ENCODE measurements at regions not wholly inside any gene's neighbourhood (a gene's known extent, or its start where the extent isn't known, plus 50 kb on each side); places are given as distances from the start of the nearest gene placed in this dataset.
A peak's percentile ranks its signal among the peaks of the same experiment; 100 is the strongest.

- DNase-seq, result no peak
Measured at GRCh38 chr13:73419186-73419585, 360.4 kb downstream of the KLF5 start.

DNA sequence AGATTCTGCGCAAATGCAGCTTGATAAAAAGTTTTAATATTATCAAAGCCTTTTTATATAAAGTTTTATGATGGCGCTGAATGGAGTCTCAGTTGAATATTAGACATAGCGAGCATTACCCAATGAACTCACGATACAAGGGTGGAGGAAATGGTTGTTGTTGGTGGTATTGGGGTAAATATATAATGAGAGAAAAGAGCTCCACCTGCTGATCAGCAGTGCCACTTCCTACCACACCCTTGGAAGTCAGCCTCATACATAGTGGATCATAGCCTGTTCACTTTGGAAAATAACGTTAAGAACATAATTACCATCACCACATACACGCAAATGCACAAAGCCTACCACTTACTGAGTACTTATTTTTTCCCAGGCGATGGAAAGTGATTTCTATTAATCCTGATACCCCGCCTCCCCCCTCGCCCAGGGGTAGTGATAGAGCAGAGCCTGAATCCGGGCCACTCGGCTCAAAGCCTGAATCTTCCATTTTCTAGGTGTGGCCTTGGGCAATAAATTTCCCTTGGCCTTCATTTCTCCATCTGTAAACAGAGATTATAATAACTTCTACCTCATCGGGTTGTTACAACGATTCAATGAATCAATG lies 358.3 kb downstream of the KLF5 start:
- no peak for DNase-seq

DNA sequence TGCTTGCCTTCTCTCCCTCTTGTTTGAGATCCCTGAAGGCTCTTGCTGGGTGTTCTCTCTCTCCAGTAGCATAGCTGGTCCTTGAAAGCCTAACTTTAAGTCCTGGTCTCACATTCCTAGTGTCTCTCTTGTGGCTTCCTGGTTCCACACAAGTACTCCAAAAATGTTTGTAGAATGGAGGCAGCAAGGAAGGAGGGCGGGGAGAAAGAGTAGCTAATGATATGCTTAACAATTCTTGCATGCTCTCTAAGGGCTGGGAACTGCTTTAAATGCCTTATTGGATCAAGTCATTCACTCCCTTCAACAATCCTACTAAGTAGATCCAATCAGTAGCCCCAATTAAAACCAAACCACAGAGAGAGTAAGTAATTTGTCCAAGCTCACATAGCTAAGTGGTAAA lies 357.3 kb downstream of the KLF5 start:
- DNase-seq, result peak; percentile 59

DNA sequence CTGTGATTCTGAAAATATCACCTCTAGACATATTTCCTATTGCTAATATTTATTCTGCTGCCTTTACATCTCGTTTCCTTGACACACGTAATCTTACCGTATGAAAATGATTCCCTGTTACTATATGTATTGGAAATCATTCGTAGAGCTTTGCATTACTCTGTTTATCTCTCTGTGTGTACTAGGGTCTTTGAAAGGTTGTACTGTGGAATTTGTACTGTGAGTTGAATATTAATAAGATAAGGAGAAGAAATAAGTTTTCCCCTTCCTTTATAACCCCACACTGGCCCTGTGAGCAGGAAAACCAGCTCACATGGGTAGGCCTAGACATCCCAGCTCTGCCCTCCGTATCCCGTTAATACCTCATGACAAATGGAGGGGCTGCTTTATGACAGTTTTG lies 354.9 kb downstream of the KLF5 start:
- DNase-seq, result no peak

GRCh38 chr13:73412933-73413332 lies 354.1 kb downstream of the KLF5 start:
- DNase-seq, result no peak

DNA sequence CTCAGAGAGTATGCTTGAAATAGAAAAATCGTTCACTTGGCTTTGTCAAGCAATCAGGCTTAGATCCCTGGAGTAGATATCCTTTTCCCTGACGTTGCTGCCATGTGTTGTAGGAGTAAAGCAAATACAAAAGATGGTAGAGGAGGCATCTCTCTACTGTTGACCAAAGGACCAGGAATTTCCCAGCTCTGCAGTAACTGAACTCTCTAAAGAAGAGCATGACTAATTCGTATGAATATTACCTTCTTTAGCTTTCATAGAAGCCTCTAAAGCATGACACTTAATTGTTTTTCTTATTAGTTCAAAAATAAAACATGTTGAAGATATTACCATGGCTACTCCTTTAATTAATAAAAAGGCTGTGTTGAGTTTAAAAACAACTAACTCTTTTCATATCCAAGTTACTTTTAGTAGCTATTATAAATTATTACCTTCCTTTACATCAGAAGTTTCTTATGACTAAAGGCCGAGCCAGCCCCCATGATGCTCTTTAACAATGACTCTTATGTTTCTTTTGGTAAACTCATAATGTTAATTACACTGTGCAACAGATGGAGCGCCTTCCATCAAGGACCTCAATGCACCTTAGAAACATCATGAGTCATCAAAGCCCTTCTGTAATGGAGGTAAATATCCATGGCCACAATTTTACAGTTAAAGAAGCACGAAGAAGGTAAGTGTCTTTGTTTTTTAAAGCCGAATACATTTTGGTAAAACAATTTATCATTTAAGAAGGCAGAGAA lies 352.4 kb downstream of the KLF5 start:
- no peak for DNase-seq

DNA sequence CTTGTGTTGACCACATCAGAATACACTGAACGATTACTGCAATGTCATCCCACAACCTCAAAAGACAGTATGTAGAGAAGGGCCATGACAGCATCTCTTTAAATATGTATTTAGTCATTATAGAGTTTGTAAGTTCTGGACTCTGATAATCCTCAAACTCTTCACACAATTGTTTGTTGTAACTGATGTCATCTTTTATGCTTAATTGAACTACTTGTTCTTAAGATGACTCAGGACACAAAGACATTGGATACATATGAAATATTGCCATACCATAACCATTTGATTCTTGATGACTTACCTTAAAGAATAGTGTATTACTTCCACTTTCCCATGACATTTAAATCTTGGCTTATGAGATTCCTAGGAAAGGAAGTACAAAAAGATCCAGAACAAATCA lies 347.6 kb downstream of the KLF5 start:
- DNase-seq, result no peak

DNA sequence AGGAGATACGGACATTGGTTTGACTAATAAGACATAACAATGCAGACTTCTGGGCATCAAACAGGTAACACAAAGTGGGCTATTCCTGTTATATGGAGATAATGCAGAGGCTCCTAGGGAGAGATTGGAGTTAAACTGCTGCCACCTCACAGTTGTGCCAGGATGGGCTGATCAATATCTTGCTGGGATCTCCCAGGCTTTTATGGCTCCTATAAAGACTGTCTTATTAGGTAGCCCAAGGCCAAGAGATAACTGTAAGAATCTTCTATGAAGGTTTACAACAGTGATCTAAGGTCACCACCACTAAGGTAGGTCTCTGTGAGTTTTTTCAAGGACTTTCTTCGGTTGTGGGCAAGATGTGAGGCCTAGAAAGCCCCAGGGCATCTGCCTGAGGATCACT lies 345.8 kb downstream of the KLF5 start:
- DNase-seq, result no peak

DNA sequence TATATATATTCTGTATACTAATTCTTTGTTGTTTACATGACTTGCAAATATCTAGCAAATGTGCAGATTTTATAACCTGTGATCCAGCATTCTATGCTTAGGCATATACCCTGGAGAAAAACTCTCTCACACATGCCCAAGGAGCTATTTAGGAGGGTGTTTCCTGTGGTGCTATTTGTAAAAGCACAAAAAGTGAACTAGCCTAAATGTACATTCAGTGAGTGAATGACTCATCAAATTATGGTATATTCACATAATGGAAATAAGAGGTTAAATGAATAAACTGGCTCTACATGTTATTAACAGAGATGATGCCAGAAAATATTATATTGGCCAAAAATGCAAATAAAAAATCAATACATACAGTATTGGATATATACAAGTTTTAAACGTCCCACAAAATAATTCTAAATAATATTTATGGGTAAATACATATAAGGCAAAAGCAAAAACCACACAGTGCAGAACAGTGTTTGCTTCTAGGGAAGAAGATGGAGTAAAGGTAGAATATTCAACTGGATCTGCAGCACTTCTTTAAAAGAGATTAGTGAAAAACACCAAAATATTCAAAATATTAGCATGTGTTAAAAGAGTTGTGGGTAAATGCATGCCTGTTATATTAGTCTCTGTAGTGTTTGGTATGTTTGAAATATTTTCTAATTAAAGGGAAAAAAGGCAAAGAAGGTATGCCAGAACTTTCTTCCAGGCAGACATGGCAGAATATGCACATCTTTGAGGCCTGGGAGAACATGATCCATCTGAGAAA lies 344.7 kb downstream of the KLF5 start:
- peak; percentile 35 for DNase-seq

DNA sequence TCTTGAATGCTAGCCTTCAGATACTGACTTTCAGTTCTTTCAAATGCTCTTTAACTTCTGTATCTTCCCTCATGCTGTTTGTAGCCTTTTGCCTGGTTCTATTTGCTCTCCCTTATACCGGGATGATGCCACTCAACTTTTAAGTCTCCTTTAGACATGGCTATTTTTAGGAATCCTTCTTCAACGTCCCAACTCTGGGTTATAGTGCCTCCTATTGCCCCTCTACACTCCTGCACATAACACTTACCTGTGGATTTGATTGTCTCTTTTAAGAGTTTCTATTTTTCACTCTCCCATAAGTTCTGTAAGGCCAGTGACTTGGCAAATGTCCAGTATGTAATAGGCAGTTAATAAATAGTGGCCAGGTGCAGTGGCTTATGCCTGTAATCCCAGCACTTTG lies 343.0 kb downstream of the KLF5 start:
- DNase-seq, result no peak

DNA sequence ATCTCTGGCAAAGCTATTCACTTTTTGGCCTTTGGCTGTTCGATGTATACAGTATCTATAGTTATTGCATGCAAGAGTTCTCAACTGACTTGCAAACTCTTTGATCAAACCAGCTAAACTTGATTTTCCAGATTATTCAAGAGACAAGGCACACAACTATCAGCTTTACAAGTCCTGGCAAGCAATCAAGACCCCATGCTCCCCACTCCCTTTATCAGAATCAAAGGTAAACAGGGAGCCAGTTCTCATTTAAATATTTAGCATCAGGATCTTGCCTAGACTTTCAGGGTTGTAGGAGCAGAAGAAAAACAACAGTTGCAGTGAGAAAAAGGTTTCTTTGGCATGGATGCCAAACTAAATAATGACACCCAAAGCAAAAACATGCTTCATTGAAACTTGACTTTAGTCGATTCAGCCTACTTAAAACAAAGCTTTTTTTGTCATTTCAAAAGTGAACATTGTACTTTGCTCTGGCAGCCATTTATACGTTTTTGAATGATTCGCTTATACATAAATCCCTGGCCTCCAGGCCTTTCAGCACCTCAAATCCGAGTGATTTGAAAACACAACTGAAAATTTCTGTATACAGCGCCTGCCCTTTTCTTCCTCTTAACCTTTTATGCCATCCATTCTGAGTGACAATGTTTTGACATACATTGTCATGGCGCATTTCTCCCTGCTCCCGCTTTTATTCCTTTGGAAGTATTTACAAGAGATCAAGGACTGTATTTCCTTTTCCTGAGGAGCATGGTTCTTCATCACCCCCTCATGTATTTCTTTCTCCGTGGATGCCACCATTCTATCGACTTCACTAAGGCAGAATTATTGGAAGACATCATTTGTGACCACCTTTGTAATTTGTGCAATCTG lies 340.8 kb downstream of the KLF5 start:
- DNase-seq, result no peak

DNA sequence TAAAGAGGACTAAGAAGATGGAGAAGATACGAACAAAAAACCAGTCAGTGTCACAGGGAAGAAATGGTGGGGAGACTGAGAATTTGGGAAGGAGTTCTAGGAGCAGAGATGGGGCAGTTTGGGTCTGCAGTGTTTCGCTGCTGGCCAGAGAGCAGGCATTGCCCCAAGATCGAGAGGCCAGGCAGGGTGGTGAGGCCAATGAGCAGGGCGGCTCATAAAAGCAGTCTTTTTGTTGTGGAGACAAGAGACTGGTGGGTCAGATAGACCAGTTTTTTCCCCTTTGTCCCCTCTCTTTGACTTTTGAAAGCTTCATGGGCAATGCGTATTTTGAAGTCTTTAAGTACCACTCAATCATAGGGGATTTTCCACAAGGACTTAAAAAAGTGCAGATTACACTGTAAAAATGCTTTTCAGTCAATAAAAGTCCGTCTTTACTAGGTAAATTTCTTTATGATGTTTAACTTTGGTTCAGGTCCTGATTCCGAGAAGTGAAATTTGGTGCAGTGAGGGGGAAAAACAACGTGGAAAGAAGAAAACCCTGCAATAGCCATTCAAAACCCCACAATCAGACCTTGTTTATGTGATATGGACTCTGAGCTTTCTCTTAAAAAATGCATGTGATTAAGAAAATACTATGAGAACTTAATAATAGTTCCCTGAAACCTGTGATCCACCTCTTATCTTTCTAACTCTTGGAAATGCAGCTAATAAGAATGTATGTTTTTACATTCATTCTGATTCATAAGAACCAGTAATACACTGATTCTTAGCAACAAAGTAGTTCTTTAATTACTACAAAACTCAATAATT lies 338.9 kb downstream of the KLF5 start:
- DNase-seq, result no peak

DNA sequence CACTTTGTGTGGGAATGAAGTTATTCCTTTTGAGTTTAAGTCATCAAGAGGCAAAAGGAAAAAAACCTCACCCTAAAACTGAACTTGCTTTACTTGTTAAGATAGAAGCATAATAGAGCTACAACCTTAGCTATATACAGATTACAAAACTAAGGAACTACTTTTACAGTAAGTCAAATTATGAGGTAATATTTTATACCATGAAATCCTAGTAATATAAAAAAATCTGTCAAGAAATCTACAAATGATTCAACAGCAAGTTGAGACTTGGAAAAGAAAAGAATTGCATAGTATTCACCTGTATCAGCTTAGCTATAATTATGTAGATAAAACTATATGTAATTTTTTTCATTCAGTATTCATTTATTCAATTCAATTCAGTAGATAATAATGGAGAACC lies 335.3 kb downstream of the KLF5 start:
- DNase-seq, result no peak

GRCh38 chr13:73390100-73390499 lies 331.3 kb downstream of the KLF5 start:
- DNase-seq, result no peak

- DNase-seq, result no peak
Measured at GRCh38 chr13:73388586-73388985, 329.8 kb downstream of the KLF5 start.

DNA sequence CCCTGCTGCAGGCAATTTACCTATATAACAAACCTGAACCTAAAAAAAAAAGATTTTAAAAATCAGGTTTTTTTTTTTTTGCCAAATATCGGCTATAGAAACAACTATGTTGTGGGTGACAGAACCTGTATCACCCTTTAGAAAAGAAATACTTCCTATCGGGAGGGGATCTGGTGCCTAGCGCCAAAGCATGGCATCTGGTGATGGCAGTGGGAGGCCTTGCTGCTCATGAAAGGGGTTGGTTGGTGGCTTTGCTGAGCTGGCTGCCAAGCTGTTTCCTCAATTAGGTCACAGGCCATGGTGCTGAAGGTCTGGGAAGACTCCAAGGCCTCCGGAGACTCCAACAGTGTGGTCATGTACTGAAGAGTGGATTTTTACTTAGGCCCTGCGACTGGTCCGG lies 328.5 kb downstream of the KLF5 start:
- DNase-seq, result no peak

- no peak for DNase-seq
Measured at GRCh38 chr13:73385848-73386247, 327.0 kb downstream of the KLF5 start.

DNA sequence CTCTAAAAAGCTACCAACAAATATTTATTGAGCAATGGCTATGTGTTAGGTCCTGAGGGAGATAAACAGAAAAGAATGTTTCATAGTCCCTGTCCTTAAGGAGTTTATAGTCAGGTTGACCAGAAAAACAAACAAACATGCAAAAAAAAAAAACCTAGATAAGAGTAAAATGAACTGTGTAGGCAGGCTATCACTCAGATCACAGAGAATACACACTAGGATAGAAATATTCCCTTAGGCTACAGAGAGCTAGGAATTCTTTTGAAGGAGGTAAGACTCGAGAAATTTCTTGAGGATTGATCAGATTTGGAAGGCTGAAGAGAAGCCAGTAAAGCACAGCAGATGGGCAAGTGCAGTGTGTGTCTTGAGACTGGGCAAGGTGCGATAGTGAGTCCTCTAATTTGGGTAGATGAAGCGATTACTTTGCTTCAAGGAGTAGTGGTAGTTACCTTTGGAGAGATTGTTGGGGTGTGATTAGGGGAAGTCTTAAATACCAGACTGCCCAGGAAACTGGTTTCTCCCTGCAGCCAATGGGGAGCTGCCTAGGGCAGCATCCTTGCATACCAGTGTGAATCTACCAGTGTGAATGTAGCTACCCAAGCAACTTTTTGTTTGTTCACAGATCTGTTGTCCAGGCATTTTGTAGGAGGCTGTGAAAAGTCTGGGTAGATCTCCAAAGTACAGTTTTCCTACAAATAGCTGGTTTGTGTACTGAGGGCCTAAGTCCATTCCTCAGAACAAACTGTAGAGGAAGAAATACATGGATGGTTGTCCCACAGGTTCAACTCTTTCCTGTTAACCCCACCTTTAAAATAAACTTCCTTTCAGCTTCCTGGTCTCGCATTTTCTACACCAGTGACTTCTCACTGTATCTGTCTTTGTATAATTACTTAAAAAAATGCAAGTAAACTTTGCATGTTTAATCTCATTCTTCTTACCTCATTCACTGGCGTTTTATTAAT lies 314.1 kb downstream of the KLF5 start:
- DNase-seq, result no peak

GRCh38 chr13:73370066-73370465 lies 311.3 kb downstream of the KLF5 start:
- DNase-seq, result no peak

DNA sequence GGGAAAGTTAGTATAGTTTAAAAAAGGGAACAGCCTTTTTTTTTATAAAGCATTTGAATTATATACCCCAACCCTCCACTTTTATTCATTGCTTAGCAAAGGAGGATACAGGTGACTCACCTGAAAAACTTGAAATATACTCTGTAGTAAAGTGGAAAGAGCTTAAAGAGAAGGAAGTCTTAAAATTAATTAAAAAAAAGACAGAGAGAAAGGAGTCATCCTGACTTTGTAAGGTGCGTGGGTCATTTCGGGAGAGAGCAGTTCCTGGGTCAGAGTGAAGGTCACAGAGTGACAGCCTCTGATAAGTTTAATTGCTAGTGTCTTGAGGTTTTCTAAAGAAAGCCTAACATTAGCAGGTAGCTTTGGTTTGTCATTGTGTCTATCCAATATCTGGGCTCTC lies 310.3 kb downstream of the KLF5 start:
- DNase-seq, result no peak

DNA sequence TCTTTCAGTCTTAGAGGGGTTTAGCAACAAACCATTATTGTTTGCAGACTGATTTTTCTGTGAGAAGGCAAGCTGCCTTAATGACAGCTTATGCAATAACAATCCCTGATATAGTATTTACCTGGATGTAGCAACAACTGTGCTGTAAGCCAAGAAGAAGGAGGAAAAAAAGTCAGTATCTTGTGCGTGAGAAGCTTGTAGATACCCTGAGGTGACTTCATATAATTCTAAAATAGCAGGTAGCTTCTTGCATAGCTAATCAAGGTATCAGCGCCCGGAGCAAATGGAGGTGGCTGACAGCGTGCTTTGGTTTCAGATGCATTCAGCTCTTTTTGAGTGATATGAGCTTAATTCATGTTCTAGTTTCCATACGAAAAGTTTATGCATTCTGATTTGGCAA lies 309.8 kb downstream of the KLF5 start:
- DNase-seq, result no peak

Measured in fibroblast of upper back skin (primary cell).